ENCODE measurements at regions not wholly inside any gene's neighbourhood (a gene's known extent, or its start where the extent isn't known, plus 50 kb on each side); places are given as distances from the start of the nearest gene placed in this dataset.
A peak's percentile ranks its signal among the peaks of the same experiment; 100 is the strongest.

DNA sequence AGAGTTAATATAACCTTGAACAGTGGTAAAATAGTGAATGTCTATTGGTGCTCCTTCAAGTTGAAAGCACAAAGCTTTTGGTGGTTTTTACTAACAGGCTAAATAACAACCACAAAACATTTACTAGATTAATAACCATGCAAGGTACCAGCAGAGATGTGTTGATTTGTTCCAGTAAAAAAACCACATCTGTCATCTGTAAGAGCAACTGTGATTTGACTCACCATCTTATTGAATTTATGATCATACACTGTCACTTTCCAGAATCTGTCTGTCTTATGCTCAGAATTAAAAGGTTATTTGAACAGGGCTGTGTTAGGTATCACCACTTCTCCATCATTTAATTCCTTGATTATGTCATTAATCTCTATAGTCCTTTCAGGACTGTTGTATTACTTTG, 107.0 kb upstream of the PTHLH start:
- DNase-seq (ENCODE audit: low read depth) = no peak
- H3K4me3 ChIP-seq (ENCODE audit: low read depth, low read length) = no peak overlapping the region
- TF ChIP-seq, protein P1, sequence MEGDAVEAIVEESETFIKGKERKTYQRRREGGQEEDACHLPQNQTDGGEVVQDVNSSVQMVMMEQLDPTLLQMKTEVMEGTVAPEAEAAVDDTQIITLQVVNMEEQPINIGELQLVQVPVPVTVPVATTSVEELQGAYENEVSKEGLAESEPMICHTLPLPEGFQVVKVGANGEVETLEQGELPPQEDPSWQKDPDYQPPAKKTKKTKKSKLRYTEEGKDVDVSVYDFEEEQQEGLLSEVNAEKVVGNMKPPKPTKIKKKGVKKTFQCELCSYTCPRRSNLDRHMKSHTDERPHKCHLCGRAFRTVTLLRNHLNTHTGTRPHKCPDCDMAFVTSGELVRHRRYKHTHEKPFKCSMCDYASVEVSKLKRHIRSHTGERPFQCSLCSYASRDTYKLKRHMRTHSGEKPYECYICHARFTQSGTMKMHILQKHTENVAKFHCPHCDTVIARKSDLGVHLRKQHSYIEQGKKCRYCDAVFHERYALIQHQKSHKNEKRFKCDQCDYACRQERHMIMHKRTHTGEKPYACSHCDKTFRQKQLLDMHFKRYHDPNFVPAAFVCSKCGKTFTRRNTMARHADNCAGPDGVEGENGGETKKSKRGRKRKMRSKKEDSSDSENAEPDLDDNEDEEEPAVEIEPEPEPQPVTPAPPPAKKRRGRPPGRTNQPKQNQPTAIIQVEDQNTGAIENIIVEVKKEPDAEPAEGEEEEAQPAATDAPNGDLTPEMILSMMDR (IDR thresholded peaks at IDR 0.05; ENCODE audit: insufficient read depth, low read depth, low read length, missing control alignments) = no peak

DNA sequence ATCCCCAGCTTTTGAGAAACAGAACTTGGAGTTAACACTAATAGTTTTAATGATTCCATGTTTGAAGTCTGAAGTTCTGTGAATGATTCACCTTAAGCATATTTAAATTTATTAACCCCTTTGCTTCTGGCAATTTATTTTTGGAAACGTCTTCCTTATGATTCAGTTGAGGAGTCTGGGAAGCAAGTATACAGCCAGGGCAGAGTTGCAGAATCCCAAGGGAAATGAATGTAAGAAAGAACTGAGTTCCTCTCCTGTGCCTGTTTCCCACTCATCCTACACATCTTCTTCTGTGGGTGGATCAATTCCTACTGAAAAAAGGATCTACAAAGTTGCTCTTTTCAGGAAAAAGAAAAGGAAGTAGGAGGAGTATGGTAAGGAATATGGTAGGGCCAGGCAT, 108.2 kb upstream of the CCDC91 start:
- H3K4me3 ChIP-seq (ENCODE audit: low read depth, low read length) = no peak overlapping the region
- TF ChIP-seq, protein P1 (IDR thresholded peaks at IDR 0.05; ENCODE audit: insufficient read depth, low read depth, low read length, missing control alignments) = no peak
- no peak for DNase-seq (ENCODE audit: low read depth)

DNA sequence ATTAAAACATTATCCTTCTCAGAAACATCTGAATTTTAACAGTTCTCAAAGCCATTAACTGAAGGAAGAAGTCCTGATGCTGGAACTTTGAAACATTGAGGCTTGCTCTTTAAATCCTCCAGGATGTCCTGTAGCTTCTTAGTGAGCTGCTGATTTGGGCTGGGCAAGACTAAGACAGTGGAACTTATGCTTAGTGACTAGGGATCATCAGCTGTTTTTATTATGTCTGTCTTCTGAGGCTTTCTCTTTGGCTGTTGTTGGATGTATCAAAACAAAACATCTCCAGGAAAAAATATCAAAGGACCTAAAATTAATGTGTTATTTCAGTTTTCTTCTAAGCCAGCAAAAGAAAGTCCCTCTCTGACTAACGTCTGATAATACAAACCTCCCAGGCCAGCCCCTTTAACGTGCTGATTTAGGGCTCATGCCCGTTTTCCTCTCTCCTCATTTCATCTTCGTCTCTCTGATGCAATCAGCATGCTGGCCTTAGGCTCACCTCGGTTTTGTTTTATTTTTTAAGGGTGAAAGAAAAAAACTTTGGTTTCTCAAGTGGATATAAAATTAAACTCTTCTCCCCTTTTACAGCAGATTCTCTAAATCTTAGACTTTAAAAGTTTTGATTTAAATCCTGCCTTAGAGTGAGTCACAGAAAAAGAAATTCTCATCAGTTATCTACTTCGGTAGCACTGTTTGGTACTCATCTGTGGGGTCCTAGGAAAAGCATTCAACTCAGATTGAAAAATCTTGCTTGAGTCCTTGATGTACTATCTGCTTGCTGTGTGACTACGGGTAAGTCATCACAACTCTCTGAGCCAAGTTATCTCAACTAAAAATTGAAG, 106.2 kb upstream of the CCDC91 start:
- TF ChIP-seq, protein P1 (IDR thresholded peaks at IDR 0.05; ENCODE audit: insufficient read depth, low read depth, low read length, missing control alignments) = no peak
- no peak for DNase-seq (ENCODE audit: low read depth)
- no peak overlapping the region for H3K4me3 ChIP-seq (ENCODE audit: low read depth, low read length)

DNA sequence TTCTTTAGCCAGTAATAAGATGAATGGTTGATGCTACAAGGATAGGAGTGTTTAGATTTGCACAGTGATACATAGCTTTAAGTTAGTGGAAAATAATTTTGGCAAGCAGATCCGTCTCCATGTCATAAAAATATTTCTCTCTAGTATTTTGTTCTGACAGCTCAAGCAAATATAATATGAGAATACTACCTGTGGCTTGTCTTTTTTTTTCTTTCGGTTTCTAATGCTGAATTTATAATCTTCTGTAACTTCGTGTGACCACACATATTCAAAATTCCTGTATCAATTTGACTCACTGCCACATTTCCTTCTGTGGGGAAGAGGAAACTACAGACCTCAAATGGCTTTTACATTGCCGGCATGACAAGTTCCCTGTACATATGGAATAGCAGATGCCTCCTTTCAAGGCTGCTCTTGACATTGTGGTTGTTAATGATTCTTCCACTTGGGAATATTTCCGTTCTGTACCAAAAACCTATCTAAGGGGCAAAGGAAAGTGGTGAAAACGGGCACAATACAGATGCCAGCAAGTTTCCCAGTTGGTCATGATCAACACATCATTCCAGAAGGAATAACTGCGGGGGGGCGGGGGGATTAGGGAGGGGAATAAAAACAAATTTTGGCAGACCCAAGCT, 103.6 kb upstream of the CCDC91 start:
- TF ChIP-seq, protein P1 (IDR thresholded peaks at IDR 0.05; ENCODE audit: insufficient read depth, low read depth, low read length, missing control alignments) = no peak
- DNase-seq (ENCODE audit: low read depth) = peak; percentile 56
- no peak overlapping the region for H3K4me3 ChIP-seq (ENCODE audit: low read depth, low read length)

DNA sequence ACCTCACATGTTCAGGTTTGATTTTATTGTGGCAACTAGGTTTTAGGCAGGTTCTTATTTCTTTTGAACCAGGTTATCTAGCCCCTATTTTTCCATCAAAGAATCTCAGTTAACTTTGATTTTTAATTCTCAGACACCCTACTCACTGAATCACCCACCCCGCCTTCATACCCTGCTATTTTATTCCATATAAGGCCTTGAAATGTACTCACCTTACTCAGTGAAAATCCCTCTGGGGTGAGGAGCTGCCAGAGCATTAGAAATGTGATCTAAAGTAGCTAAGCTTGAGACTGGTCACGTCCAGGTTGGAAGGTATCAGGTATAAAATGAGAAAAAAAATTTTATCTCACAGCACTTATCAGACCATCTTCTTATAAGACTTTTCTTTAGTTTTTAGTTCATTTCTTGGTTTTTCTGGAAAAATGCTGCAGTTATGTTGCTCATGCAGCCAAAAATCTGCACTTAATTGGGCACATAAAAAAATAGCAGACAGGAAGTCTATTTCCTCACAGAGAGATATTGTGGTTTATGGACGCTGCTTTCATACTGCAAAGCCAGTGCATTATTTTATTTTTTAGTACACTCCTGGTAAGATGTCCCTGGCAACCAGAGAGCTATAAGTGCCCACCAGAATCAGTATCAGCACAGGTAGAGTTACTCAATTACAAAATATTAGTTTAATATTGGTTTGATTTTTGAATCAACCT, 101.5 kb upstream of the CCDC91 start:
- H3K4me3 ChIP-seq (ENCODE audit: low read depth, low read length) = no peak overlapping the region
- TF ChIP-seq, protein P1 (IDR thresholded peaks at IDR 0.05; ENCODE audit: insufficient read depth, low read depth, low read length, missing control alignments) = no peak
- no peak for DNase-seq (ENCODE audit: low read depth)

DNA sequence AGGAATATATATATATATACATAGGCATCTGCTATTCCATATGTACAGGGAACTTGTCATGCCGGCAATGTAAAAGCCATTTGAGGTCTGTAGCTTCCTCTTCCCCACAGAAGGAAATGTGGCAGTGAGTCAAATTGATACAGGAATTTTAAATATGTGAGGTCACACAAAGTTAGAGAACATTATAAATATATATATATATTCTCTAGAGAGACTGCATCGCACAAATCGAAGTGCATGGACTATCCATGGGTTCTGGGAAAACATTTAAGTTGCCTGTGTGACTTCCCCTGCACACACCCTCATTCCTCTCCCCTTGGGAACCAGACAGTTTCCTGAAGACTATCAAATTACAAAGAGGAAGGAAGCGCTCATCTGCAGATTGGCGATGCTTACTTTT, 100.9 kb upstream of the CCDC91 start:
- H3K4me3 ChIP-seq (ENCODE audit: low read depth, low read length) = no peak overlapping the region
- TF ChIP-seq, protein P1 (IDR thresholded peaks at IDR 0.05; ENCODE audit: insufficient read depth, low read depth, low read length, missing control alignments) = no peak
- no peak for DNase-seq (ENCODE audit: low read depth)

Data from GM12865 (cell line).